Keratinocyte (primary cell): ENCODE measurements at regions not wholly inside any gene's neighbourhood (a gene's known extent, or its start where the extent isn't known, plus 50 kb on each side); places are given as distances from the start of the nearest gene placed in this dataset.

ENCODE experiments used
- DNase-seq: peaks from one replicate; pipeline ENCODE4 v3.0.0-alpha.2; 2011; ENCODE audit warnings: low read depth, missing footprints, low spot score
- FAIRE-seq: peaks from 2 replicates; lab custom pipeline; 2011; peaks lifted over from hg19 to GRCh38; lab: Jason Lieb, UNC
- H2AFZ ChIP-seq: 2 replicates; pipeline ENCODE4 v1.6.0; 2012; ENCODE audit warnings: low read length, control low read depth, inconsistent platforms; ENCODE audit not compliant: control insufficient read depth
- H3K27ac ChIP-seq: 2 replicates; pipeline ENCODE4 v1.5.1; 2011; ENCODE audit warnings: low read length; ENCODE audit not compliant: control insufficient read depth, insufficient read depth
- H3K27me3 ChIP-seq: 3 replicates; pipeline ENCODE4 v1.6.0; 2011; ENCODE audit warnings: low read length; ENCODE audit not compliant: control insufficient read depth, insufficient read depth; ENCODE audit errors: extremely low read depth
- H3K36me3 ChIP-seq, 2 experiments: 2 replicates in 1 of 2; 3 replicates in 1 of 2; pipeline ENCODE4 v1.5.1; 2011; ENCODE audit warnings: low read length in 2 of 2, mild to moderate bottlenecking in 1 of 2; ENCODE audit not compliant: control insufficient read depth in 2 of 2, insufficient read depth in 2 of 2; ENCODE audit errors: extremely low read depth in 1 of 2
- H3K4me1 ChIP-seq: 3 replicates; pipeline ENCODE4 v1.5.1; 2011; ENCODE audit warnings: low read length; ENCODE audit not compliant: control insufficient read depth, insufficient read depth; ENCODE audit errors: extremely low read depth
- H3K4me2 ChIP-seq: 3 replicates; pipeline ENCODE4 v1.6.0; 2011; ENCODE audit warnings: low read depth, low read length; ENCODE audit not compliant: control insufficient read depth, insufficient read depth; ENCODE audit errors: extremely low read depth
- H3K4me3 ChIP-seq, 3 experiments: fragments of 200-600 bp in 1 of 3; sonication (generic) in 1 of 3; 2 replicates in 2 of 3; 3 replicates in 1 of 3; pipeline ENCODE4 v1.5.1; 2011 to 2016; ENCODE audit warnings: low read length in 3 of 3, mild to moderate bottlenecking in 3 of 3, control low read depth in 2 of 3, inconsistent platforms in 1 of 3, low read depth in 1 of 3, mixed read lengths in 1 of 3, mixed run types in 1 of 3, moderate library complexity in 1 of 3; ENCODE audit not compliant: control insufficient read depth in 2 of 3, insufficient read depth in 2 of 3; ENCODE audit errors: extremely low read depth in 1 of 3
- H3K79me2 ChIP-seq: 2 replicates; pipeline ENCODE4 v1.6.0; 2012; ENCODE audit warnings: low read length; ENCODE audit not compliant: control insufficient read depth, insufficient read depth
- H3K9ac ChIP-seq: 3 replicates; pipeline ENCODE4 v1.6.0; 2011; ENCODE audit warnings: low read length; ENCODE audit not compliant: control insufficient read depth, insufficient read depth; ENCODE audit errors: extremely low read depth
- H3K9me1 ChIP-seq: 3 replicates; pipeline ENCODE4 v1.6.0; 2011; ENCODE audit warnings: low read length; ENCODE audit not compliant: control insufficient read depth, insufficient read depth; ENCODE audit errors: extremely low read depth
- H3K9me3 ChIP-seq: 2 replicates; pipeline ENCODE4 v1.5.1; 2012; ENCODE audit warnings: low read depth, low read length; ENCODE audit not compliant: control insufficient read depth
- H4K20me1 ChIP-seq: 3 replicates; pipeline ENCODE4 v1.6.0; 2011; ENCODE audit warnings: low read length; ENCODE audit not compliant: control insufficient read depth, insufficient read depth; ENCODE audit errors: extremely low read depth
- EZH2 ChIP-seq: IDR thresholded peaks from one replicate; pipeline ENCODE4 v1.6.1; 2012; ENCODE audit warnings: inconsistent platforms, mild to moderate bottlenecking, low read length, moderate library complexity
- dilution Hi-C: fragments of 300-500 bp; cut with MboI; formaldehyde crosslinking; loops from one replicate; pipeline ENCODE4 v1.7.0; 2020; ENCODE audit warnings: low sequenced_read_pairs; ENCODE audit not compliant: extremely low pct_ligation_motif_present
- TF ChIP-seq, protein P1 (sequence below), 3 experiments: IDR thresholded peaks in 1 of 3; conservative IDR thresholded peaks in 1 of 3; optimal IDR thresholded peaks in 1 of 3; 2 replicates in 2 of 3; 3 replicates in 1 of 3; pipeline versions ENCODE3 to v1.5.1; 2011; ENCODE audit warnings: low read length in 3 of 3, mild to moderate bottlenecking in 3 of 3, moderate library complexity in 2 of 3, control low read depth in 1 of 3, inconsistent platforms in 1 of 3; ENCODE audit not compliant: insufficient read depth in 2 of 3; ENCODE audit errors: extremely low read depth in 1 of 3

DNA sequence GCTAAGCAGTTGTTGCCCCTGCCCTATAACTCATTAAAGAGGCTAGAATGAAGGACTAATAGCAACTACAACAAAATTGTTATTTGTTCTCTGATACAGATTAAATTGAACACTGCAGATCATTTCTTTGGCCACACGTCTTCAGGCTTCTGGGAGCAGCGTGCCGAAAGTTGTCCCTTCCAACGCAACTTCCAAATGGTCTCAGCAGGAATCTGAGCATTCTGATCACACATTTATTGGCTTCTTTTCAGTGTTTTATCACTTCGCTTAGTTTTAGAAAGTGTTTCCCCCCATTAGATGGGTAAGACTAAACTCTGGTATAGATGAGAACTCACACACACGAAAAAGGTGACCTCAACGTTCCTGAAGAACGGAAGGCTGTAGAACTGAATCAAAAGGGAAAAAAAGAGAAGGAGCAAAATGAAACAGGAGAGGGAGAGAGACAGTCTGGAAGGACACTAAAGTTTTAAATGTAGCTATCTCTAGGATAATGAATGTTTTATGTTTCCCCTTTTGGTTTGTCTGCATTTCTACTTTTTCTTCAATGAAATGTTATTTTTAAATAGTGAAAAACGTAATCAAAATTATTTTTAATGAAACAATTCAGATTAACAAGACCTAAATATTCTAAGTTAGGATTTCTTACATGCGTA lies 336.5 kb downstream of the RRAGC start:
- Histone ChIP-seq H3K9ac (no peak overlapping the region), H3K4me3 (no peak overlapping the region), H3K4me1 (peaks cover 5% of the 10 kb centered on the region), H3K9me1 (no peaks in the 10 kb centered on the region), H4K20me1 (no peaks in the 10 kb centered on the region), H3K27me3 (no peaks in the 10 kb centered on the region), H3K36me3 (no peaks in the 10 kb centered on the region), H3K9me3 (no peaks in the 10 kb centered on the region), H2AFZ (no peak overlapping the region), H3K27ac (no peak overlapping the region), H3K79me2 (no peaks in the 10 kb centered on the region), H3K4me2 (no peak overlapping the region)
- TF ChIP-seq EZH2 = no peak
- TF ChIP-seq, protein P1, sequence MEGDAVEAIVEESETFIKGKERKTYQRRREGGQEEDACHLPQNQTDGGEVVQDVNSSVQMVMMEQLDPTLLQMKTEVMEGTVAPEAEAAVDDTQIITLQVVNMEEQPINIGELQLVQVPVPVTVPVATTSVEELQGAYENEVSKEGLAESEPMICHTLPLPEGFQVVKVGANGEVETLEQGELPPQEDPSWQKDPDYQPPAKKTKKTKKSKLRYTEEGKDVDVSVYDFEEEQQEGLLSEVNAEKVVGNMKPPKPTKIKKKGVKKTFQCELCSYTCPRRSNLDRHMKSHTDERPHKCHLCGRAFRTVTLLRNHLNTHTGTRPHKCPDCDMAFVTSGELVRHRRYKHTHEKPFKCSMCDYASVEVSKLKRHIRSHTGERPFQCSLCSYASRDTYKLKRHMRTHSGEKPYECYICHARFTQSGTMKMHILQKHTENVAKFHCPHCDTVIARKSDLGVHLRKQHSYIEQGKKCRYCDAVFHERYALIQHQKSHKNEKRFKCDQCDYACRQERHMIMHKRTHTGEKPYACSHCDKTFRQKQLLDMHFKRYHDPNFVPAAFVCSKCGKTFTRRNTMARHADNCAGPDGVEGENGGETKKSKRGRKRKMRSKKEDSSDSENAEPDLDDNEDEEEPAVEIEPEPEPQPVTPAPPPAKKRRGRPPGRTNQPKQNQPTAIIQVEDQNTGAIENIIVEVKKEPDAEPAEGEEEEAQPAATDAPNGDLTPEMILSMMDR (optimal IDR thresholded peaks at IDR 0.05 in 1 of 3, IDR thresholded peaks at IDR 0.05 in 1 of 3, conservative IDR thresholded peaks at IDR 0.05 in 1 of 3; ENCODE audit: extremely low read depth in 1 of 3, insufficient read depth in 2 of 3, low read length in 3 of 3) = no peak
- dilution Hi-C loops = no loop called here
- DNase-seq (no peak), FAIRE-seq (no peak)

- H4K20me1 ChIP-seq = no peaks in the 10 kb centered on the region
- H3K27ac ChIP-seq = no peak overlapping the region
- no peaks in the 10 kb centered on the region for H3K9me1 ChIP-seq
- dilution Hi-C loops = no loop called here
- TF ChIP-seq, protein P1 (optimal IDR thresholded peaks at IDR 0.05 in 1 of 3, IDR thresholded peaks at IDR 0.05 in 1 of 3, conservative IDR thresholded peaks at IDR 0.05 in 1 of 3; ENCODE audit: extremely low read depth in 1 of 3, insufficient read depth in 2 of 3, low read length in 3 of 3) = no peak
- TF ChIP-seq EZH2 = no peak
- H3K9me3 ChIP-seq = no peaks in the 10 kb centered on the region
- peaks cover 13% of the 10 kb centered on the region for H3K4me1 ChIP-seq
- FAIRE-seq (no peak), DNase-seq (no peak)
- H3K4me2 ChIP-seq = no peak overlapping the region
- H3K79me2 ChIP-seq = no peaks in the 10 kb centered on the region
- H3K27me3 ChIP-seq = no peaks in the 10 kb centered on the region
- no peaks in the 10 kb centered on the region for H3K36me3 ChIP-seq
- no peak overlapping the region for H3K4me3 ChIP-seq
- no peak overlapping the region for H3K9ac ChIP-seq
- H2AFZ ChIP-seq = no peak overlapping the region
Measured at GRCh38 chr1:38516560-38516959, 343.0 kb downstream of the RRAGC start.
